GM12872 (cell line): ENCODE measurements at regions not wholly inside any gene's neighbourhood (a gene's known extent, or its start where the extent isn't known, plus 50 kb on each side); places are given as distances from the start of the nearest gene placed in this dataset.

Experiments
- TF ChIP-seq, protein P1 (sequence below): IDR thresholded peaks from 3 replicates; pipeline ENCODE4 v1.5.1; 2011; ENCODE audit warnings: low read depth, mild to moderate bottlenecking, low read length, moderate library complexity; ENCODE audit not compliant: insufficient read depth

DNA sequence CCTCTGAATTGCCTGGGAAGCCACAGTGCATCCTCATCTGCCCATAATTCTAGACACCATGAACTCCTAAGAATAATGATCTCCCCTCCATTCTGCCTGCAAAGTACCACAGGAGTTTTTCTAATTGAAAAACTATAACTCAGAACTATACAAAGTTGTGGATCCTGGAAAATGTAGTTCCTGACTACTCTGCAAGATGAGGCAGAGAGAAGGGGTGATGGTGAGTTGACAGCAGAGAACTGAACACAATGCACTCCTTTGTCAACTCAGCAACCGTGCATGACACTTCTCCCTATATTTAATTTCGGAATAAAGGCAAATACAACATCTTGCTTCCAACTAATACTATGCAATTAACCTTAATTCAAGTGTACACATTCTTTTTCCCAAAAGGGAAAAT is 471.1 kb upstream of the FAM98A start:
- TF ChIP-seq, protein P1, sequence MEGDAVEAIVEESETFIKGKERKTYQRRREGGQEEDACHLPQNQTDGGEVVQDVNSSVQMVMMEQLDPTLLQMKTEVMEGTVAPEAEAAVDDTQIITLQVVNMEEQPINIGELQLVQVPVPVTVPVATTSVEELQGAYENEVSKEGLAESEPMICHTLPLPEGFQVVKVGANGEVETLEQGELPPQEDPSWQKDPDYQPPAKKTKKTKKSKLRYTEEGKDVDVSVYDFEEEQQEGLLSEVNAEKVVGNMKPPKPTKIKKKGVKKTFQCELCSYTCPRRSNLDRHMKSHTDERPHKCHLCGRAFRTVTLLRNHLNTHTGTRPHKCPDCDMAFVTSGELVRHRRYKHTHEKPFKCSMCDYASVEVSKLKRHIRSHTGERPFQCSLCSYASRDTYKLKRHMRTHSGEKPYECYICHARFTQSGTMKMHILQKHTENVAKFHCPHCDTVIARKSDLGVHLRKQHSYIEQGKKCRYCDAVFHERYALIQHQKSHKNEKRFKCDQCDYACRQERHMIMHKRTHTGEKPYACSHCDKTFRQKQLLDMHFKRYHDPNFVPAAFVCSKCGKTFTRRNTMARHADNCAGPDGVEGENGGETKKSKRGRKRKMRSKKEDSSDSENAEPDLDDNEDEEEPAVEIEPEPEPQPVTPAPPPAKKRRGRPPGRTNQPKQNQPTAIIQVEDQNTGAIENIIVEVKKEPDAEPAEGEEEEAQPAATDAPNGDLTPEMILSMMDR = no peak

DNA sequence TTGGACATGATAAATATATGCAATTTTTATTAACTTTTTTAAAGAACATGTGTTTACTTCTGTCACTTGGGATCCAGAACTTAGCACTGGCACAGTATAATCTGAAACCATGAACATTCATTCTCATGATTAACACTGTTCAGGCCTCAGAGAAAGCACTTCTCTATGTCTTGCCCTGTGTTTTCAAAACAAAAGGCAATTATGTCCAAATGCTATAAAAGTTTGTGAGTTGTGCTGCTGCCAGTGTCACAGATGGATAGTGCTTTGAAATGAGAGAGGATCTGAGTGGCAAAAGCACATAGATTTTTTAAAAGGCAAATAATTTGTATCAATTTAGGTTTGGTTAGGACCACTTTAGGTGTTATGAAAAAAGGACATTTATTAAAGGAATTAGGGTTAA is 470.5 kb upstream of the FAM98A start:
- TF ChIP-seq, protein P1 = no peak

GRCh38 chr2:34050413-34050812 is 451.3 kb upstream of the FAM98A start:
- TF ChIP-seq, protein P1 = no peak

- TF ChIP-seq, protein P1 = no peak
Measured at GRCh38 chr2:34045101-34045655, 446.1 kb upstream of the FAM98A start.

GRCh38 chr2:34037886-34038285 is 438.8 kb upstream of the FAM98A start:
- TF ChIP-seq, protein P1 = no peak

GRCh38 chr2:34037157-34037556 is 438.1 kb upstream of the FAM98A start:
- TF ChIP-seq, protein P1 = no peak

DNA sequence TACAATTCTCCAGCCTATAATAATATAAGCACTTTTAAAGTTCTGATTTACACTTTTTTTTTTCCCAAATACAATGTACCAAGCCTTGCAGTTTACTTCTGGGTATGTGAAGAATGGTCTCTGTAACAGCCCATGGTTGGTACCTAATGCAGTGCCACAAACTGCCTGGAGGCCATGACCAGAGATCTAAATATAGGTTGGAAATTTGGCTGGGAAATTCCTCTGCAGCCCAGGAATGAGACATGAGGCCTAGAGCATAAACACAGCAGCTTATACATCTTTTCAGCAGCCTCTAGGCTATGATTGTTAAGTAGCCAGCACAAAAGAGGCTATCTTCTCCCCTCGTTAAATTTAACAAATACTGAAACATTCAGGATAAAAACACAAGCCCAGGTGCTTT is 432.0 kb upstream of the FAM98A start:
- TF ChIP-seq, protein P1 = no peak
